PC-3 (cell line): ENCODE measurements at regions not wholly inside any gene's neighbourhood (a gene's known extent, or its start where the extent isn't known, plus 50 kb on each side); places are given as distances from the start of the nearest gene placed in this dataset.

ENCODE experiments used
- EZH2 ChIP-seq: fragments of 300-600 bp; sonication (generic); IDR thresholded peaks from one replicate; pipeline ENCODE4 v1.6.1; 2017; ENCODE audit warnings: antibody characterized with exemption, mild to moderate bottlenecking, low read length; ENCODE audit not compliant: unreplicated experiment
- EZH2phosphoT487 ChIP-seq: fragments of 300-600 bp; sonication (generic); IDR thresholded peaks from 2 replicates; pipeline ENCODE4 v1.6.1; 2018; ENCODE audit warnings: mild to moderate bottlenecking, antibody characterized with exemption, low read length, borderline replicate concordance
- TF ChIP-seq, protein P1 (sequence below): fragments of 300-600 bp; sonication (generic); conservative IDR thresholded peaks from 2 replicates; pipeline ENCODE4 v1.5.1; 2017; ENCODE audit warnings: antibody characterized with exemption, low read depth, mild to moderate bottlenecking, low read length

DNA sequence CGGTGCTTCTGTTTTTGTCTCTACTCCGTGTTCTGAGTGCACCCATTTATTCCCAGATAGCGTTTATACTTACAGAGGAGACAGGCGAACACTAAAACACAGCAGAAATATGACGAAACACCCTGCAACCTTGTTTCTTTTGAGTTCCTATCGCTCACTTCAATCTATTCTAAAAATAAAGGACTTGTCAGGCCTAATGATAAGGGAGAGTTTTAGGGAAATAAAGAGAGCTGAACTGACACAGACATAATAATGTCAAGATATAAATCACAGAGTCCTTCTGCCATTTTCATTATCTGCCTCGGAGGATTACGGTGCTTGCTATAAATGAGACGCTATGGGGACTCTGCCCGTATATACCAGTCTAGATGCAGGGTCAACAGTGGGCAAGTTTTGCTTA lies 659.7 kb upstream of the SALL3 start:
- TF ChIP-seq, protein P1, sequence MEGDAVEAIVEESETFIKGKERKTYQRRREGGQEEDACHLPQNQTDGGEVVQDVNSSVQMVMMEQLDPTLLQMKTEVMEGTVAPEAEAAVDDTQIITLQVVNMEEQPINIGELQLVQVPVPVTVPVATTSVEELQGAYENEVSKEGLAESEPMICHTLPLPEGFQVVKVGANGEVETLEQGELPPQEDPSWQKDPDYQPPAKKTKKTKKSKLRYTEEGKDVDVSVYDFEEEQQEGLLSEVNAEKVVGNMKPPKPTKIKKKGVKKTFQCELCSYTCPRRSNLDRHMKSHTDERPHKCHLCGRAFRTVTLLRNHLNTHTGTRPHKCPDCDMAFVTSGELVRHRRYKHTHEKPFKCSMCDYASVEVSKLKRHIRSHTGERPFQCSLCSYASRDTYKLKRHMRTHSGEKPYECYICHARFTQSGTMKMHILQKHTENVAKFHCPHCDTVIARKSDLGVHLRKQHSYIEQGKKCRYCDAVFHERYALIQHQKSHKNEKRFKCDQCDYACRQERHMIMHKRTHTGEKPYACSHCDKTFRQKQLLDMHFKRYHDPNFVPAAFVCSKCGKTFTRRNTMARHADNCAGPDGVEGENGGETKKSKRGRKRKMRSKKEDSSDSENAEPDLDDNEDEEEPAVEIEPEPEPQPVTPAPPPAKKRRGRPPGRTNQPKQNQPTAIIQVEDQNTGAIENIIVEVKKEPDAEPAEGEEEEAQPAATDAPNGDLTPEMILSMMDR = no peak
- TF ChIP-seq EZH2 (no peak), EZH2phosphoT487 (no peak)
